ENCODE measurements at regions not wholly inside any gene's neighbourhood (a gene's known extent, or its start where the extent isn't known, plus 50 kb on each side); places are given as distances from the start of the nearest gene placed in this dataset.

DNA sequence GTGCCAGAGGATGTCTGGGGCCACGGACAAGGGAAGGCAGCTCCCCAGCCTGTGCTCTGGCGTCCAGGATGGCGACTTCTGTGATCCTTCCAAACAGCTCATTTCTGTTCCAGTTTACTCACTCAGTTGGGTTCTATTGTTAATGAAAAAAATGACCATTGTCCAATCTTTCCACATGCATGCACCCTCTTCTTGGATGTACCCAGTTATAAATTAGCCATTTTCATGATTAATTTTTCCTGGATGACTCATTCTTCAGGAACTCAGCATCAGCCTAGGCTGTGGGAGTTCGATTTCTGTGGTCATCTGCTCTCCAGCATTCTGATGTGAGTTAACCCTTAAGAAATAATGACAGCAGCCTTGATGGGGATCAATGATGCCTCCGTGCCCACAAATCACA lies 926.8 kb downstream of the BCL11B start:
- TF ChIP-seq, protein P1, sequence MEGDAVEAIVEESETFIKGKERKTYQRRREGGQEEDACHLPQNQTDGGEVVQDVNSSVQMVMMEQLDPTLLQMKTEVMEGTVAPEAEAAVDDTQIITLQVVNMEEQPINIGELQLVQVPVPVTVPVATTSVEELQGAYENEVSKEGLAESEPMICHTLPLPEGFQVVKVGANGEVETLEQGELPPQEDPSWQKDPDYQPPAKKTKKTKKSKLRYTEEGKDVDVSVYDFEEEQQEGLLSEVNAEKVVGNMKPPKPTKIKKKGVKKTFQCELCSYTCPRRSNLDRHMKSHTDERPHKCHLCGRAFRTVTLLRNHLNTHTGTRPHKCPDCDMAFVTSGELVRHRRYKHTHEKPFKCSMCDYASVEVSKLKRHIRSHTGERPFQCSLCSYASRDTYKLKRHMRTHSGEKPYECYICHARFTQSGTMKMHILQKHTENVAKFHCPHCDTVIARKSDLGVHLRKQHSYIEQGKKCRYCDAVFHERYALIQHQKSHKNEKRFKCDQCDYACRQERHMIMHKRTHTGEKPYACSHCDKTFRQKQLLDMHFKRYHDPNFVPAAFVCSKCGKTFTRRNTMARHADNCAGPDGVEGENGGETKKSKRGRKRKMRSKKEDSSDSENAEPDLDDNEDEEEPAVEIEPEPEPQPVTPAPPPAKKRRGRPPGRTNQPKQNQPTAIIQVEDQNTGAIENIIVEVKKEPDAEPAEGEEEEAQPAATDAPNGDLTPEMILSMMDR (conservative IDR thresholded peaks at IDR 0.05; ENCODE audit: low read depth, low read length) = no peak
- peak; percentile 55 for DNase-seq (ENCODE audit: low read depth)

DNA sequence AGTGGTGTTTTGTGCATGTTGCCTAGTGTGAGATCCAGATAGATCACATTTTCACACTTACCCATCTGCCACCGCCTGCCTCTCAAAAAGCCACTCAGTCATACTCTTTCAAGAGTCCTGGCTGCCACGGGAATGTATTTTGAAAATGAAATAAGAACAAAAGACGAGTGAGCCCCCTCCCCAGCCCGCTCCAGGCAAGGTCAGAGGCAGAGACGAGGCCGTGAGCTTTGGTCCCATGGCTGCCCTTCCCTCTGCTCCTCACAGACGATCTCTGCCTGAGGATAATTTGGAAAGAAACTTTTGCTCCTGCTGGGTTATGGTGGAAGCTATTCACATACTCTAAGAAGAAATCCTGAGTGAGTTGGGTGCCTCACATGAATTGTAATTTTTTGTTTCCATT lies 924.3 kb downstream of the BCL11B start:
- TF ChIP-seq, protein P1 (conservative IDR thresholded peaks at IDR 0.05; ENCODE audit: low read depth, low read length) = no peak
- no peak for DNase-seq (ENCODE audit: low read depth)
- H3K4me3 ChIP-seq (ENCODE audit: low read length) = no peak overlapping the region

More for the DNA sequence above, 926.8 kb downstream of the BCL11B start:
- H3K4me3 ChIP-seq (ENCODE audit: low read length) = no peak overlapping the region

DNA sequence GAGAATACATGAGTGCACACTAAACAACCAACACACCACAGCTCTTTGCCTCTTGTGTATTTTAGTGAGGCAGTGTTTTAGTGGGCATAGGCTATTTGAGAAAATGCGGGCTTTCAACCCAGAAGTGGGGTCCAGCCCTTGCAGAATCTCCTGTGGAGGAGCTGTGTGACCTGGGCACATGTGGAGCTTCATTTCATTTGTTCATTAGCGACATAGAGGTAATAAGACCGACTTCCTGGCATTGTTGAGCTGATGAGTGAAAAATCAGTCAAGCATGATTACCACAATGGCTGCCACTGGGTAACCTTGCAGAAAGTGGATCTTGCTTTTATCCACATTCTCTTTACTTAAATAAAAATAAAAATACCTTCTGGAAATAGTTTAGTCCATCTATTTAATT lies 923.5 kb downstream of the BCL11B start:
- TF ChIP-seq, protein P1 (conservative IDR thresholded peaks at IDR 0.05; ENCODE audit: low read depth, low read length) = no peak
- no peak overlapping the region for H3K4me3 ChIP-seq (ENCODE audit: low read length)

DNA sequence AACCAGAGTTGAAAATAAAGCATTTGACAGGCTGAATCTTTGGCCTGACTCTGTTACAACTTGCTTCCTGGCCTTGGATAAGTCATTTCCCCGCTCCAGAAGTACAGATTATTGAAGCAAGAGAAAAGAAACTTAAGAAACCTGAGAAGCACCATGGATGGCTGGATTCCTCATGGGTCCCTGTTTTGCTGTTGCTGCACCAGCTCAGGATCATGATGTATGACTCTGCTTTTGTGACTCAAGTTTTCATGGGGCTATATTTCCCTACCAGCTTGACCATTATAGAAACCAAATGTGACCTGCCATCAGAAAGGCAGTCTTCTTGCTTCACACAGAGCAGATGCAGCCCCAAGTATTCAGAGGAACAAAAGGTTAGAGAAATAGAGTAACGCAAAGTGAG lies 921.8 kb downstream of the BCL11B start:
- peak; percentile 11 for DNase-seq (ENCODE audit: low read depth)
- TF ChIP-seq, protein P1 (conservative IDR thresholded peaks at IDR 0.05; ENCODE audit: low read depth, low read length) = no peak
- H3K4me3 ChIP-seq (ENCODE audit: low read length) = no peak overlapping the region

More for the DNA sequence above, 923.5 kb downstream of the BCL11B start:
- no peak for DNase-seq (ENCODE audit: low read depth)

DNA sequence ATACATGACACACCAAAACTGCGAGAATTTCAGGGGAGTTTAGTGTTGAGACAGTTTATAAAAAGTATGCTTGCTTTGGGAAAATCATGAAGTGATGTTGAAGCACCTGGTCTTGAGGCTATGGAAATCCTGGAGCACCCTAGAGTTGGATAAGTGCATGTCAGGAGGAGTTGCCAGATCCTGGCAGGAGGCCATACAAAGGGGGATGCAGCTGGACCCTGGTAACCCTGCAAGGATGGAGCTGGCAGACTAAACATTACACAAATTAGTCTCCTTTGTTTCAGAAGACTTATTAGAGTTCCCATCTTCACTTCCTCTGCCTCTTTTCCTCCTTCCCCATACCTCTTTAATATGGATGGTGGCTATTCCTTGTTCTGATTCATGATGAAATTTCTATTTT lies 907.0 kb downstream of the BCL11B start:
- no peak overlapping the region for H3K4me3 ChIP-seq (ENCODE audit: low read length)
- TF ChIP-seq, protein P1 (conservative IDR thresholded peaks at IDR 0.05; ENCODE audit: low read depth, low read length) = no peak
- no peak for DNase-seq (ENCODE audit: low read depth)

DNA sequence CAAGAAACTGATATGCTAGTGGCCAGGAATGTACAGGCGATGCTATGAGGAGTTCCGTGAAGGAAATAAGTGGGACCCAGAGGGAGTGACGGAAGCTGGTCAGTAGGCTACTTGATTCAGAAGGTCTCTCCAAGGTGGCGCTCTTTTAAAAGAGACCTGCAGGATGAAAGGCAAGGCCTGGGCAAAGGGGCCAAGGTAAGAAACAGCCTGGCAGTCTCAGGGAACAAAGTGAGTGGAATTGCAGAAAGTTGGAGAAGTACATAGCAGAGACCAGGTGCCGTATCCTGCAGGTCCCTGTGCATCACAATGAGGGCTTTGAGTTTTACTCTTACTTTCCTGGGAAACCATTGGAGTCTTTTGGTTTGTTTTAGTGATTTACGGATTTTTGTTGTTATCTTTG lies 905.6 kb downstream of the BCL11B start:
- H3K4me3 ChIP-seq (ENCODE audit: low read length) = no peak overlapping the region
- TF ChIP-seq, protein P1 (conservative IDR thresholded peaks at IDR 0.05; ENCODE audit: low read depth, low read length) = no peak
- no peak for DNase-seq (ENCODE audit: low read depth)

DNA sequence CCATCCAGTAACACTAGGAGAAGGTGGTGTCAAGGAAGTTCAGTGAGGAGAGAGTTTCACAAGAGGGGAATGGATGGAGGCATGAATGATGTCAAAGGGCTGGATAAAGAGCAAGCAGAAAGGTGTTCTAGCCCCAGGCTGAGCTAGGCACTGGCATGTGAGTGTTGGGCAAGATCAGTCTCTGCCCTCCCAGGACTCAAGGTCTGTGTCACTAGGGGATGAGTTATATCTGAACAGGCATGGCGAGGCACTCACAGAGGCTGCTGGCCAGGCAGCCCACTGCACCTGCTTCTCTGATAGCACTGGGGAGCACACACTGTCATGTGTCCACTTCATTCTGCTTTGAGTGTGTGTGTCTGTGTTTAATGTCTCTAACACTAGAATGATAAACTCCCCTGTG lies 903.8 kb downstream of the BCL11B start:
- TF ChIP-seq, protein P1 (conservative IDR thresholded peaks at IDR 0.05; ENCODE audit: low read depth, low read length) = no peak
- no peak overlapping the region for H3K4me3 ChIP-seq (ENCODE audit: low read length)
- no peak for DNase-seq (ENCODE audit: low read depth)

All from retinal pigment epithelial cell (primary cell).